Gastrocnemius medialis (tissue), 4 donors: ENCODE measurements at regions not wholly inside any gene's neighbourhood (a gene's known extent, or its start where the extent isn't known, plus 50 kb on each side); places are given as distances from the start of the nearest gene placed in this dataset.

Experiments
- CTCF ChIP-seq, 5 experiments: fragments of 450-650 bp in 3 of 5; fragments of 200-600 bp in 2 of 5; sonication (generic) in 2 of 5; IDR thresholded peaks in 4 of 5; conservative IDR thresholded peaks in 1 of 5; 1 replicate in 4 of 5; 2 replicates in 1 of 5; pipeline ENCODE4 v1.5.1; 2016 to 2019; ENCODE audit warnings: antibody characterized with exemption in 5 of 5, mild to moderate bottlenecking in 3 of 5, moderate library complexity in 3 of 5
- POLR2A ChIP-seq, 2 donors: fragments of 450-650 bp; IDR thresholded peaks; one replicate each; pipeline ENCODE4 v1.6.1; 2017; ENCODE audit warnings: antibody characterized with exemption in 2 of 2, mild to moderate bottlenecking in 2 of 2, moderate library complexity in 2 of 2

- no peak for TF ChIP-seq CTCF (IDR thresholded peaks at IDR 0.05 in 4 of 5, conservative IDR thresholded peaks at IDR 0.05 in 1 of 5)
- no peak for TF ChIP-seq POLR2A (IDR thresholded peaks at IDR 0.05)
These were observed 364.3 kb downstream of the SHANK2 start for GRCh38 chr11:70888061-70888460.
